NCI-H748 (cell line): ENCODE measurements at regions not wholly inside any gene's neighbourhood (a gene's known extent, or its start where the extent isn't known, plus 50 kb on each side); places are given as distances from the start of the nearest gene placed in this dataset.
A peak's percentile ranks its signal among the peaks of the same experiment; 100 is the strongest.

ENCODE experiments used
- DNase-seq: peaks from one replicate; lab custom pipeline; 2025; ENCODE audit not compliant: unreplicated experiment; lab: John Stamatoyannopoulos, UW

GRCh38 chr12:32949815-32950214 is 53.2 kb upstream of the PKP2 start:
- peak; percentile 75 for DNase-seq

GRCh38 chr12:32947206-32948067 is 50.9 kb upstream of the PKP2 start:
- DNase-seq, result peak; percentile 94

- no peak for DNase-seq
Measured at GRCh38 chr12:32946504-32947131, 50.0 kb upstream of the PKP2 start.
